ENCODE measurements at regions not wholly inside any gene's neighbourhood (a gene's known extent, or its start where the extent isn't known, plus 50 kb on each side); places are given as distances from the start of the nearest gene placed in this dataset.

- Histone ChIP-seq H3K9ac (replicated peaks; ENCODE audit: extremely low read depth, insufficient read depth, low read length) (no peak overlapping the region), H3K36me3 (ENCODE audit: control insufficient read depth in 2 of 2, extremely low read depth in 1 of 2, insufficient read depth in 2 of 2, low read length in 2 of 2) (no peaks in the 10 kb centered on the region), H3K4me1 (ENCODE audit: control insufficient read depth, extremely low read depth, insufficient read depth, low read length) (no peaks in the 10 kb centered on the region), H2AFZ (ENCODE audit: low read depth, low read length) (no peak overlapping the region), H3K4me2 (ENCODE audit: insufficient read depth, low read length) (no peak overlapping the region), H3K9me1 (replicated peaks; ENCODE audit: control insufficient read depth, extremely low read depth, insufficient read depth, low read length) (no peaks in the 10 kb centered on the region), H3K27ac (ENCODE audit: insufficient read depth, low read depth, low read length) (no peak overlapping the region), H3K27me3 (ENCODE audit: control insufficient read depth in 2 of 2, insufficient read depth in 2 of 2, low read length in 2 of 2) (no peaks in the 10 kb centered on the region), H3K9me3 (replicated peaks; ENCODE audit: control insufficient read depth, insufficient read depth, low read length) (no peaks in the 10 kb centered on the region), H3K4me3 (replicated peaks in 1 of 3; ENCODE audit: insufficient read depth in 1 of 3, low read depth in 1 of 3, low read length in 3 of 3) (no peak overlapping the region), H4K20me1 (replicated peaks; ENCODE audit: control insufficient read depth, extremely low read depth, insufficient read depth, low read length) (no peaks in the 10 kb centered on the region), H3K79me2 (ENCODE audit: control insufficient read depth, insufficient read depth, low read length) (no peaks in the 10 kb centered on the region)
- dilution Hi-C loops (cut with MboI; ENCODE audit: extremely low pct_ligation_motif_present, low sequenced_read_pairs) (no loop called here), intact Hi-C loops (cut with micrococcal nuclease) (no loop called here)
- POLR2A ChIA-PET: no interaction called here
- no peak for DNase-seq (ENCODE audit: low read depth, low spot score)
- FAIRE-seq: no peak
- CTCF ChIA-PET: interaction anchor here (0.5 to 1.6 kb wide), 2 partner anchors 8 to 802 kb away, joined by 3 to 7 read pairs; no protein-coding TSS in a partner anchor
- no TSS peak for BruUV-seq (replicated peaks)
- TF ChIP-seq POLR2A (IDR thresholded peaks at IDR 0.05; ENCODE audit: low read depth, low read length) (no peak), FOS (IDR thresholded peaks at IDR 0.05; ENCODE audit: borderline replicate concordance, insufficient read depth, low read length) (no peak), CTCF (IDR thresholded peaks at IDR 0.05; ENCODE audit: extremely low read depth in 1 of 2, insufficient read depth in 1 of 2, low read depth in 1 of 2, low read length in 2 of 2) (no peak), MYC (IDR thresholded peaks at IDR 0.05; ENCODE audit: low read depth, low read length) (no peak), JUN (IDR thresholded peaks at IDR 0.05; ENCODE audit: borderline replicate concordance, insufficient read depth, insufficient read length, low read depth) (no peak), POLR2AphosphoS5 (IDR thresholded peaks at IDR 0.05; ENCODE audit: insufficient read depth, low read depth, low read length) (no peak), GATA2 (IDR thresholded peaks at IDR 0.05; ENCODE audit: insufficient read depth, insufficient read length, low read depth, low read length) (no peak), EZH2 (IDR thresholded peaks at IDR 0.05; ENCODE audit: borderline replicate concordance, low read depth, low read length, severe bottlenecking) (no peak)
- TF ChIP-seq, protein P1, sequence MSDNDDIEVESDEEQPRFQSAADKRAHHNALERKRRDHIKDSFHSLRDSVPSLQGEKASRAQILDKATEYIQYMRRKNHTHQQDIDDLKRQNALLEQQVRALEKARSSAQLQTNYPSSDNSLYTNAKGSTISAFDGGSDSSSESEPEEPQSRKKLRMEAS (IDR thresholded peaks at IDR 0.05; ENCODE audit: insufficient read depth, insufficient read length): no peak
Observed at GRCh38 chr11:28521075-28521474, 412.9 kb downstream of the METTL15 start.
